ENCODE measurements at regions not wholly inside any gene's neighbourhood (a gene's known extent, or its start where the extent isn't known, plus 50 kb on each side); places are given as distances from the start of the nearest gene placed in this dataset.

DNA sequence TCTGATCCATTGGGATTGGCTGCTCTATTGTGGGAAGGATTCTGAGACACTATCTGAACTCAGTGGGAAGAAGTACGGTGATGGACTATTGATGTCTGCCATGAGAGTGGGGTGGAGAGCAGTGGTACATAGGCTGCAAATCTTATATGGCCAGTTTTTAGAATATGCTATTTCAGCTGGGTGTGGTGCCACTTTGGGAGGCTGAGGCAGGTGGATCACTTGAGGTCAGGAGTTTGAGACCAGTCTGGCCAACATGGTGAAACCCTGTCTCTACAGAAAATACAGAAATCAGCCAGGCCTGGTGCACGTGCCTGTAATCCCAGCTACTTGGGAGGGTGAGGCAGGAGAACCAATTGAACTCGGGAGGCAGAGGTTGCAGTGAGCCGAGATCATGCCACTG, 505.9 kb downstream of the MED13L start:
- intact Hi-C loops (cut with micrococcal nuclease): no loop called here
- no peak for DNase-seq
- ChIA-PET CTCF (no interaction called here), POLR2A (no interaction called here)
- Mint-ChIP-seq H3K36me3 (ENCODE audit: low read depth) (no peaks in the 10 kb centered on the region), H3K9me3 (peaks cover 1% of the 10 kb centered on the region), H3K4me3 (no peak overlapping the region), H3K4me1 (ENCODE audit: low read depth) (no peaks in the 10 kb centered on the region), H3K27ac (no peak overlapping the region), H3K27me3 (no peaks in the 10 kb centered on the region)
- TF ChIP-seq, protein P1, sequence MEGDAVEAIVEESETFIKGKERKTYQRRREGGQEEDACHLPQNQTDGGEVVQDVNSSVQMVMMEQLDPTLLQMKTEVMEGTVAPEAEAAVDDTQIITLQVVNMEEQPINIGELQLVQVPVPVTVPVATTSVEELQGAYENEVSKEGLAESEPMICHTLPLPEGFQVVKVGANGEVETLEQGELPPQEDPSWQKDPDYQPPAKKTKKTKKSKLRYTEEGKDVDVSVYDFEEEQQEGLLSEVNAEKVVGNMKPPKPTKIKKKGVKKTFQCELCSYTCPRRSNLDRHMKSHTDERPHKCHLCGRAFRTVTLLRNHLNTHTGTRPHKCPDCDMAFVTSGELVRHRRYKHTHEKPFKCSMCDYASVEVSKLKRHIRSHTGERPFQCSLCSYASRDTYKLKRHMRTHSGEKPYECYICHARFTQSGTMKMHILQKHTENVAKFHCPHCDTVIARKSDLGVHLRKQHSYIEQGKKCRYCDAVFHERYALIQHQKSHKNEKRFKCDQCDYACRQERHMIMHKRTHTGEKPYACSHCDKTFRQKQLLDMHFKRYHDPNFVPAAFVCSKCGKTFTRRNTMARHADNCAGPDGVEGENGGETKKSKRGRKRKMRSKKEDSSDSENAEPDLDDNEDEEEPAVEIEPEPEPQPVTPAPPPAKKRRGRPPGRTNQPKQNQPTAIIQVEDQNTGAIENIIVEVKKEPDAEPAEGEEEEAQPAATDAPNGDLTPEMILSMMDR (IDR thresholded peaks at IDR 0.05): no peak
- no peak for ATAC-seq

DNA sequence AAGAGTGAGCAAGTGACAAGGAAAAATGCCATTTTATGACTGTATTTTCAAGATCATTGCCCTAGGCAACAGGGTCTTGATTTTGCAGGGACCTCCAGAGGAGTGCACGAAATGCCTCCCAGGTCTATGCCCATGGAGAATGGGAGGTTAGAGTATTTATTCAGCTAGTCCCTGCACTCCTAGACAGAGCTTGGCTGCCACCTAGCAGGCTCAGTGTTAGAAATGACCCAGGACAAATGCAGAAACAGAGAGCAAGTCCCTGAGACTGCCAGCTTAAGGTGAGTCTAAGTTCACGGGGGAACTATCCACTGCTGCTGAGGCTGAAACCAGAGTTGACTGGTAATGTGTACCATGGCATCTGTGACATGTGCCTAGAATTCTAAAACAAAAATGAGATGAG, 506.4 kb downstream of the MED13L start:
- Mint-ChIP-seq H3K27me3 (peaks cover 1% of the 10 kb centered on the region), H3K4me3 (no peak overlapping the region), H3K27ac (no peak overlapping the region), H3K9me3 (peaks cover 1% of the 10 kb centered on the region), H3K36me3 (ENCODE audit: low read depth) (no peaks in the 10 kb centered on the region), H3K4me1 (ENCODE audit: low read depth) (no peaks in the 10 kb centered on the region)
- CTCF ChIA-PET: no interaction called here
- TF ChIP-seq, protein P1 (IDR thresholded peaks at IDR 0.05): no peak
- intact Hi-C loops (cut with micrococcal nuclease): no loop called here
- POLR2A ChIA-PET: no interaction called here
- DNase-seq: no peak
- no peak for ATAC-seq

DNA sequence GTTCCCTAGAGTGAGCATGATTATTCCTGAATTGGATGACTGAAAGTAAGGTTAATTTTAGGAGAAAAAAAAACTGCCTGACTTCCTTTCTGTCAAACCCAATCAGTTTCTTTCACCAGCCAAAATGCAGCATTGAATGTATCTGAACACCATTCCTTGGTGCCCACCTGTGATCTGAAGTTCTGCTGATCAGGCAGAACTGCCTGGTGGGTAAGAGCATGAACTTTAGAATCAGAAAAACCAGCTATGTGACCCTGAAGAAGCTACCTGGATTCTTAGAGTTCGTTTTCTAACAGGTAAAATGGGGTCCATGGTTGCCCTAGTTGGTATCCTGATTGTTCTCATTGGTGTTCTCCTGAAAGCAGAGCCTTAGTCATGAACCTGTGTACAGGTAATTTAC, 506.9 kb downstream of the MED13L start:
- Mint-ChIP-seq H3K27ac (no peak overlapping the region), H3K9me3 (peaks cover 1% of the 10 kb centered on the region), H3K36me3 (ENCODE audit: low read depth) (no peaks in the 10 kb centered on the region), H3K4me3 (no peak overlapping the region), H3K4me1 (ENCODE audit: low read depth) (no peaks in the 10 kb centered on the region), H3K27me3 (peaks cover 2% of the 10 kb centered on the region)
- DNase-seq (no peak), ATAC-seq (no peak)
- ChIA-PET CTCF (no interaction called here), POLR2A (no interaction called here)
- intact Hi-C loops (cut with micrococcal nuclease): no loop called here
- TF ChIP-seq, protein P1 (IDR thresholded peaks at IDR 0.05): no peak

DNA sequence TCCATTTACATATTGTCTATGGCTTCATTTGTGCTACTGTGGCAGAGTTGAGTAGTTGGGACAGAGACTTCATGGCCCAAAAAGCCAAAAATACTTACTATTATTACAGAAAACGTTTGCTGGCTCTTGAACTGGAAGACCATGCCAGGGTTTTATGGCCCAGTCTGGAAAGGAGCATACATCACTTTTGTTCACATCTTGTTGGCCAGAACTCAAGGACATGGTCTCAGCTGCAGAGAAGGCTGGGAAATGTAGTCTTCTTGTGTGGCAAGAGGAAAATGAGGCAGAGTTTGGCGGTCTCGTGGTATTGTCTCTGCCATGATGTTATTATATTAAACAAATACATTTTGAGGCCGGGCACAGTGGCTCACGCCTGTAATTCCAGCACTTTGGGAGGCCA, 509.6 kb downstream of the MED13L start:
- Mint-ChIP-seq H3K4me3 (no peak overlapping the region), H3K9me3 (peaks cover 3% of the 10 kb centered on the region), H3K27me3 (peaks cover 3% of the 10 kb centered on the region), H3K27ac (no peak overlapping the region), H3K4me1 (ENCODE audit: low read depth) (no peaks in the 10 kb centered on the region), H3K36me3 (ENCODE audit: low read depth) (no peaks in the 10 kb centered on the region)
- ChIA-PET CTCF (interaction anchor here (0.6 kb wide), 1 partner anchor 1052 kb away, joined by 4 read pairs; no protein-coding TSS in a partner anchor), POLR2A (no interaction called here)
- TF ChIP-seq, protein P1 (IDR thresholded peaks at IDR 0.05): no peak
- DNase-seq (no peak), ATAC-seq (no peak)
- intact Hi-C loops (cut with micrococcal nuclease): no loop called here

DNA sequence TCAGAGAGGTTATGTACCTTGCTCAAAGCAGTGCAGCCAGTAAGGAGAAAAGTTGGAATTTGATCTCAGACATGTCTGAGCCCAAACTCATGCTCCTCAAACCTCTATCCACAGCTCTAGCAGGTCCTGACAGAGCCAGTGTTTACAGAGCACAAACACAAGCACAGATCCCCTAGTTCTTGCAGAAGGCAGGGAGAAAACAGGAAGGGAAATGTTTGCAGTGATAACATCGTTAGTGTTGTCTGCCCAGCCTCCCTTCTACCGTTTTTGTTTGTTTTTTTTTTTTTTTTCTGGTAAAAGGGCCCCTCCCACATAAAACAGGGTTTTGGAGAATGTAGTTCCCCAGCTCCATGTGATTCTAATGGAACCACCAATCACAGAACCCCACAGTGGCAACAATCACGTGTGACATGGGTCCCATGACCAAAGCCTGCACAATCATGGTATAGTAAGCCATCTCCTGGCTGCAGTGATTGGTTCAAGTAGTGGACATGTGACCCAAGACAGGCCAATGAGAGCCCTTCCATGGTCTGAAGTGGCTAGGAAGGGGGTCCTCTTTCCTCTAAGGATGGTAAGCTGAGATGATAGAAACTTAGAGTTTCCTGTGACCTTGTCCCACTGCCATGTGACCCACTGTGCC, 513.4 kb downstream of the MED13L start:
- TF ChIP-seq, protein P1 (IDR thresholded peaks at IDR 0.05): no peak
- intact Hi-C loops (cut with micrococcal nuclease): no loop called here
- H3K27ac Mint-ChIP-seq: no peak overlapping the region
- H3K36me3 Mint-ChIP-seq (ENCODE audit: low read depth): no peaks in the 10 kb centered on the region
- peaks cover 3% of the 10 kb centered on the region for H3K27me3 Mint-ChIP-seq
- CTCF ChIA-PET: no interaction called here
- POLR2A ChIA-PET: no interaction called here
- no peaks in the 10 kb centered on the region for H3K4me1 Mint-ChIP-seq (ENCODE audit: low read depth)
- H3K9me3 Mint-ChIP-seq: peaks cover 1% of the 10 kb centered on the region
- no peak overlapping the region for H3K4me3 Mint-ChIP-seq
- ATAC-seq (no peak), DNase-seq (no peak)

Measured in activated CD8-positive, alpha-beta T cell treated with anti-CD3 and anti-CD28 coated beads for 36 hours (primary cell).